Stimulated activated CD4-positive, alpha-beta T cell treated with anti-CD3 and anti-CD28 coated beads, Interleukin-1b, Interleukin-23, amount 100 ng/mL, for 1 hour (primary cell): ENCODE measurements at regions not wholly inside any gene's neighbourhood (a gene's known extent, or its start where the extent isn't known, plus 50 kb on each side); places are given as distances from the start of the nearest gene placed in this dataset.
A peak's percentile ranks its signal among the peaks of the same experiment; 100 is the strongest.

Source experiments
- DNase-seq, 2 donors: peaks; one replicate each; pipeline ENCODE4 v3.0.0-alpha.2; 2020; ENCODE audit warnings: low read depth in 2 of 2

- no peak for DNase-seq
These were observed 186.9 kb upstream of the TNRC6C start for GRCh38 chr17:77771587-77771986.

- no peak for DNase-seq
These were observed 186.5 kb upstream of the TNRC6C start for GRCh38 chr17:77771998-77772397.

- peak; percentile 33 to 39 for DNase-seq
These were observed 186.0 kb upstream of the TNRC6C start for GRCh38 chr17:77772461-77772897.

DNA sequence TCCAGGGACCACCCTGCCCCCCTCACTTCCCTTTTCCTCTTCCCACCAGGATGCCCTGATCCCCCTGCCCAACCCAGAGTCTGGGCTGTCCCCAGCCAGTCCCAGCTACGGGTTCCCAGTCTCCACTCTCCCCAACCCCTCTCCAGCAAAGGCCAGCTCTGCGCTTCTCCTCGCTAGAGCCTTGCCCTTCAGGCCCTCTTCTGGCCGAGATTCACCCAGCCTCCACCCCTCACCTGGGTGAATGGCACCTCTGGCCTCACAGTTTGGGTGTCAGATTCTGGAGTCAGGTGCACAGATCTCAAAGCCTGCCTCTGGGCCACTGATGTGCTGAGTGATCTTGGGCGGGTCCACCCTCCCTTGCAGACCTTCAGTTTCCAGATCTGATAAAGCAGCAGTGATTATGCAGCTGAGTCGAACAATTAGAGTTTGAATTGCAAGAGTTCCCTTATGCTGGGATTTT, 185.6 kb upstream of the TNRC6C start:
- no peak for DNase-seq

GRCh38 chr17:77774182-77774581, 184.3 kb upstream of the TNRC6C start:
- no peak for DNase-seq

GRCh38 chr17:77778636-77779489, 179.6 kb upstream of the TNRC6C start:
- DNase-seq: no peak

DNA sequence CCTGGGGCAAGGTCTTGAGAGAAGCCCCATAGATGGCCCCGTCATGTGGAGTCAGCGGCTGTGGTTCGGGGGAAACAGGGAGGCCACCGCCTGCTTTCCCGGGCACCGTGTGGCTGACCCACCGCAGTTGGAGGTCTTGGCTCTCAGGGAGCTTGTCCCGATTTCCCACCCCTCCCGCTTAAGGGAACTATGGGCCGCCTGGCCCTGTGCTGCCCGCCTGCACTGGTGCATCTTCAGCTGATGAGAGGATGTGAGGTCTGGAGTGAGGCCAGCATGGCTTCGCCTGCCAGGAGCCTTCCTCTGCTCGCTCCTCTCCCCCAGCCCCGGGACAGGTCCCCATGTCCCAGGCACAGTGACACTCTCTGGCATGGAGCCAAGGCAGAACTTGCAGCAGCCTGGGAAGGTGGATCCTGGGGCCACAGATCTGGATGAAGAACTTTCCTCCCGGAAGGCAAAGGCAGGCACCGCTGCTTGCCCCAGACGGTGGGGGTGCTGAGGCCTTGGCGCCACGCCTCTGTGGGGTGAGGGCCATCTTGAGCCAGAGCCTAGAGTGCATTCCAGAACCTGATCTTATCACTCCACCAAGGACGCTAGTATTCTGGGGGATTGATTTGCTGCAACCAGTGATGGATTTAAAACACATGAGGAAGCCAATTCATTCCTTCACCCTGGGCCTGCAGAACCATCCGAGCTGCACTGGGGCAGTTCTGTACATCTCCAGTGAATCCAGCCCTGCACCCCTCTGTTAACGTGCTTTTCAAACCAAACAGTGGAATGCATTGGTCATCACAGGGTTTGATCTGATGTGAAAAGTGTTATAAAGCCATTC, 178.6 kb upstream of the TNRC6C start:
- no peak for DNase-seq

- no peak for DNase-seq
These were observed 177.0 kb upstream of the TNRC6C start for GRCh38 chr17:77781536-77781935.

DNA sequence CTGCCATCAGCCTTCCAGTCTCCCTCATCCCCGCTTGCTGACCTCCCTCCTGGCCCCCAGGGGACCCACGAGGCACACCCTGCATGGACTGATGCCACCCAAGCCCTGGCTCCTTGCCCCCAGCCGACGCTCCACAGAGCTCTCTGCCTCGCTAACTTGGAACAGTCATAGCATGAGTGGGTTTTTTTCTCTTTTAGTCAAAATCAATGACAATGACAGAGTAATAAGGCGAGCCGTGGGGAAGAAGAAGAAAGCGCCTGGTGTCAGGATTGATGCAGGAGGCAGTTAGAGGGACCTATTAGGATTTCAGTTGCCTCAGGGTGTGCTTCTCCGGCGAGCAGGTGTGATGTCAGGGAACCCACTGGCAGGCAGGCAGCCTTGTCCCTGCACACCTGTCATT, 176.3 kb upstream of the TNRC6C start:
- DNase-seq: no peak

DNA sequence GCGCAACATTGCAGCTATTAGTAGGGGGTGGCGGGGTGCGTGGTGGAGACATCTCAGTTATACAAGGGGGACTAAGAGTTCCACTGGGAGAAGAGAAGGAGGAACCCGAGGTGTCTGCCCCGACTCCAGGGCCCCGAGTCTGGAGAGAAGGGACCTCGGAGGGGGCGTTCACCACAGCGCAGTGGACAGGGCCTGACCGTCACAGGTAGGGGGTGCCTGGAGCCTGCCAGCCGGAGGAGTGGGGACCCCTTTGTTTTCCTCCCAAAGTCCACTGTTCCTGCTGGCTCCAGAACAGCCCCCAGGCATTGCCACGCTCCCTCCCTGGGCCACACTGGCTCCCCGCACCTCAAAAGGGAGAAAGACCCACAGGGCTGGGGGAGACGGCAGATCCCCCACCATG, 175.9 kb upstream of the TNRC6C start:
- no peak for DNase-seq

- DNase-seq: peak; percentile 17 to 29
These were observed 174.3 kb upstream of the TNRC6C start for GRCh38 chr17:77783991-77784820.

DNA sequence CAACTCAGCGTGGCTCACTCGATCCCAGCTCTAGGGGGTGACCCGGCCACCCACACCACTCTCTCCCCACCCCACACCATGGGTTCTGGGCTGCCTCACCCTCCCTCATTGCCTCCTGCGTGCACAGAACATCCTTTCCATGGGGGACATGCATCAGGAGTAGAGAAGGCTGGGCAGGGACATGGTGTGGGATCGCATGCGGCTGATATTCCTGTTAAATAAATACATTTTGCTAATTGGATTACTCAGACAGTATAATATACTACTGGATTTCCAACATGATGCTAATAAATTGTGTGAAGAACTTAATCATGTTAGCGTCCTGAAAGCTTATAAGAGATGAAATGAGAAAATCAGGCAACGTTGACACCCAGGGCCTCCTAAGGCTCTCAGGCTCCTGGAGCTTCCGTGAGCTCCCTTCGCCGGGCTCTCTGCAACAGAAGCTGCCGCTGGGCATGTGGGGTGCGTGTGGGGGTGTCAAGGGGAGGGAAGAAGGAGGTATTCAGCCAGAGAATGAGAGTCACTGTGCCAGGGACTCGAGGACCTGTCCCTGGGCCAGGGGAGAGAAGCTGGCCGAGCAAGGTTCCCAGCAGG, 173.1 kb upstream of the TNRC6C start:
- DNase-seq: no peak

- no peak for DNase-seq
These were observed 172.4 kb upstream of the TNRC6C start for GRCh38 chr17:77786090-77786489.

DNA sequence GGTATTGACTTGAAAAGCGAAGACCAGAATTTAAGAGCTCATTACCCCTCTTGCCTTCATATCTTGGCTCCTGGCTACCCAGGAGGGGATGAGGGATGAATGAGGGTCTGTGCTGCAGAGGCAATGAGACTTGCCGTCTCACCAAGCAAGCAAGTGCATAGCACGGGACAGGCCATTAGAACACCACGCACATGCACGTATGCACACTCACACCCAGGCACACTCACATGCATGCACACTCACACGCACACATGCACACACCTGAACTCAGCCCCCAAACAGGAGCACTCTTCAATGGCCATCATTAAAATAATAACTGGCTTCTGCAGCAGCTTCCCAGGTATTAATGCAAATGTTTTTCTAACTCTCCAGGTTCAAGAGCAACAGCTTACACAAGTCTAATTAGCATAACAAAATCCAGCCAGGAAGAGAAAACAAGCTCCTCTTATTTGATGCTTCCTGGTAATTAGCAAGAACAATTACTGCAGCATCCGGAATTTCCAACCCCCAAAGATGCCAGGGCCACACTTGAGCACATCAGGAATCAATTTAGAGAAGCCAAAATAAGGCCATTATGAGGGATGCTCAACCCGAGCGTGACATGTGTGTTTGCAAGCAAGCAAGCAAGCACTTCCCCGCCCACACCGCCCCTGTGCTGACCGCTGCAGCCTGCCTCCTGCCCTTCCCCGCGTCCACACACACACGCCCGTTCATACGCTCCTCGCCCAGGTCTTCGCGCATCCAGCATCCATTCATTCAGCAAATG, 171.6 kb upstream of the TNRC6C start:
- DNase-seq: no peak

GRCh38 chr17:77790143-77790829, 168.2 kb upstream of the TNRC6C start:
- DNase-seq: no peak

DNA sequence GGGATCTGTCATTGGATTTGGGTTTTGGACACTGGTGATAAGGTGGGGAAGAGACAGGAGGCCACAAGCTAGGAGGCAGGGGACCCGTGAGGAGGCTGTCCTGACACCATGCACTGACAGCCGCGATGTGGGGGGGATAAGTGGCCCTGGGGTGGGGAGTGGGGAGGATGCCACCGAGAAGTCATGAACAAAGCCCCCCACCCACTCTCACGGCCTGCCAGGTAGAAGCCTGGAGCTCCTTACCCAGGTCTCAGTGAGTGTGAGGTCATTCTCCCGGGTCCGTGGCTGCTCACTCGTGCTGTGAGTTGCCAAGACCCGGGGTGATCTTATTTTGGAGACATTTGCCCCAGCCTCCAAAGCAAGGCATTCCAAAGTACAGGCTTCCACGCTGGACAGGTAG, 165.9 kb upstream of the TNRC6C start:
- DNase-seq: no peak

DNA sequence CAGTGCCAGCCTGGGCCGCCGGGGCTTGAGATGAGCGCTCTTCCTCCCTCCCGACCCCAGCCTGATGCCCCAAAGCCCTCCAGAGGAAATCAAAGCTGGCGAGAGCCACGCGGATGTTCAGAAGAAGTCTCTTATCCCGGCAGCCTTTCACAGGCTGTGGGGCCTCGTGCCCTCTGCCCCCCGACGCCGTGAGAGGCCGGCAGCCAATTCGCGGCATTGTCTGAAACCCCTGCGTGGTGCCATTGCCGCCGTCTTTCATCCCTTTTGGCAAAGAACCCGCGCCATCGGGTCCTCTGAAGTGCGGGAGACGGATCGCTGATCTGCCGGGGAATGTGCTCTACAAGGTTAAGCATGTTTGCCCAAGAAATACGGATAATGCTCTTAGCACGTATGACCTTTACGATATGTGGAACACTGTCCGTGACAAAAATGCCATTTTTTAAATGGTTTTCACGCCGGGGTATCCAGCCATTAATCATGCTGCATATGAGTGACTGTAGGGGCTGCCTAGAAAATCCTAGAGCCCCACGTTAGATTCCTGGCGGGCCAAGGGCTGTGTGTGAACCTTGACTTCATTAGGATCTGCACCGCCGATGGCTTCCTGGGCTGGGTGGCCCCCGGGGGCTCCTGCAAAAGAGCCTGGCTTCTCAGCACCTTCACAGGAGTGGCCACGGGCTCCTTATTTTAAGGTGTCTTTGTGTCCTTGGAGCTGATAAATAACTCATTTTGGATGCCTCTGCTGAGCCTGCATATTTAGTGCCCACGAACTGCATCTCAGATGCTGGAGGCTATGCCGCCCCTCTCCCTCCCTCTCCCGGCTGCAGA, 165.1 kb upstream of the TNRC6C start:
- DNase-seq: no peak

- DNase-seq: no peak
These were observed 164.6 kb upstream of the TNRC6C start for GRCh38 chr17:77793971-77794235.

GRCh38 chr17:77794846-77795245, 163.7 kb upstream of the TNRC6C start:
- no peak for DNase-seq

DNA sequence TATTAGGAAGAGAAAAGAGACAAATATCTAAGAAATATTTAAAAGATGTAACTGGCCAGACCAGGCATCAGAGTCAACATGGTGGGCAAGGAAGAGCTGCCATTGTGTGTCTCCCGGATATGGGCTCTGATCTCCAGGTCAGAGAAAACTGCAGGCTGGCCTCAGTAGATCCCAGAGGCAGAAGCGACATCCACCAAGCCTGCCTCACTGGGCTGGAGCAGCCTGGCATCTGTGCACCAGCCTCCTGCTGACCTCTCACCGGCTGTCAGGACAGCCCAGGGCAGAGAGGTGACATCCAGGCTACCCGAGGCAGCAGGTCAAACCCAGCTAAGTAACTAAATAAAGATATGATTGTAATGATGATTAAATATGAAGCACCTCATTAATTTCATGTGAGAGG, 162.8 kb upstream of the TNRC6C start:
- no peak for DNase-seq
